Spleen (tissue), 7 donors: ENCODE measurements at regions not wholly inside any gene's neighbourhood (a gene's known extent, or its start where the extent isn't known, plus 50 kb on each side); places are given as distances from the start of the nearest gene placed in this dataset.
A peak's percentile ranks its signal among the peaks of the same experiment; 100 is the strongest.
"Not testable (repeated sequence)": the region's sequence is repeated elsewhere in the genome, so short reads cannot be mapped to it uniquely, and the experiment has no call there.

Source experiments
- CTCF ChIP-seq, 11 experiments: fragments of 200-600 bp in 7 of 11; fragments of 450-650 bp in 4 of 11; sonication (generic) in 4 of 11; IDR thresholded peaks in 8 of 11; conservative IDR thresholded peaks in 3 of 11; 1 replicate in 7 of 11; 2 replicates in 4 of 11; pipeline versions ENCODE4 v1.4.0 to v1.8.0; 2016 to 2021; ENCODE audit warnings: antibody characterized with exemption in 11 of 11, inconsistent platforms in 4 of 11, mild to moderate bottlenecking in 1 of 11
- POLR2A ChIP-seq, 3 donors: fragments of 450-650 bp; IDR thresholded peaks; one replicate each; pipeline ENCODE4 v1.5.1; 2017; ENCODE audit warnings: antibody characterized with exemption in 3 of 3, mild to moderate bottlenecking in 1 of 3
- POLR2AphosphoS5 ChIP-seq, 3 donors: sonication (generic); formaldehyde crosslinking; IDR thresholded peaks; one replicate each; pipeline ENCODE4 v1.5.1; 2017; ENCODE audit warnings: antibody characterized with exemption in 3 of 3
- donor health status: DM: no; HTN: no; CAD: no; lungs with moderate emphysema.
- donor health status: DM: no; HTN: no; CAD: no.
- donor health status: DM: no; HTN: no; CAD: no.

GRCh38 chr18:14449995-14450636, 93.3 kb downstream of the POTEC start:
- TF ChIP-seq CTCF (IDR thresholded peaks at IDR 0.05 in 8 of 11, conservative IDR thresholded peaks at IDR 0.05 in 3 of 11) (peak in 1 of 11 experiments; percentile 10), POLR2AphosphoS5 (IDR thresholded peaks at IDR 0.05) (peak in 2 of 3 donors; percentile 19 to 29)
- TF ChIP-seq POLR2A (IDR thresholded peaks at IDR 0.05): not testable (repeated sequence)
